CD4-positive, alpha-beta memory T cell (primary cell): ENCODE measurements at regions not wholly inside any gene's neighbourhood (a gene's known extent, or its start where the extent isn't known, plus 50 kb on each side); places are given as distances from the start of the nearest gene placed in this dataset.
A peak's percentile ranks its signal among the peaks of the same experiment; 100 is the strongest.

ENCODE experiments used
- CTCF ChIA-PET: fragments of 350-600 bp; sonication (Branson Sonifier 250); formaldehyde crosslinking; loops from one replicate; lab custom pipeline; 2021; ENCODE audit warnings: inconsistent platforms; ENCODE audit not compliant: partially characterized antibody; lab: Charles Lee
- POLR2A ChIA-PET: fragments of 350-600 bp; sonication (Branson Sonifier 250); formaldehyde crosslinking; loops from one replicate; lab custom pipeline; 2021; ENCODE audit not compliant: partially characterized antibody; lab: Charles Lee
- DNase-seq, 5 donors: peaks; one replicate each; pipeline versions ENCODE4 v3.0.0 to v3.0.0-alpha.2; 2020 to 2022; ENCODE audit warnings: mixed read lengths in 1 of 5
- H3K27ac ChIP-seq: one replicate; pipeline ENCODE4 v1.7.0; 2013; ENCODE audit warnings: low read depth, low read length
- H3K27me3 ChIP-seq: 2 replicates; pipeline ENCODE4 v1.7.0; 2013; ENCODE audit warnings: mild to moderate bottlenecking, low read length, moderate library complexity; ENCODE audit not compliant: insufficient read depth
- H3K36me3 ChIP-seq: 2 replicates; pipeline ENCODE4 v1.7.0; 2013; ENCODE audit warnings: mild to moderate bottlenecking, low read length, moderate library complexity; ENCODE audit not compliant: insufficient read depth
- H3K4me1 ChIP-seq: 2 replicates; pipeline ENCODE4 v1.7.0; 2013; ENCODE audit warnings: mild to moderate bottlenecking, low read length, moderate library complexity; ENCODE audit not compliant: insufficient read depth
- H3K4me3 ChIP-seq, 2 donors: one replicate each; pipeline ENCODE4 v1.7.0; 2013; ENCODE audit warnings: low read length in 2 of 2, mild to moderate bottlenecking in 1 of 2
- H3K9me3 ChIP-seq, 2 donors: one replicate each; pipeline ENCODE4 v1.7.0; 2013; ENCODE audit warnings: low read length in 2 of 2, control low read depth in 1 of 2; ENCODE audit not compliant: control insufficient read depth in 1 of 2
- H3K27ac Mint-ChIP-seq, 7 donors: one replicate each; pipeline ENCODE4 v1.8.0; 2020 to 2021; ENCODE audit warnings: mixed read lengths in 7 of 7, mild to moderate bottlenecking in 6 of 7, inconsistent platforms in 3 of 7, moderate library complexity in 3 of 7
- H3K27me3 Mint-ChIP-seq, 2 donors: one replicate each; pipeline ENCODE4 v1.8.0; 2020 to 2021; ENCODE audit warnings: mixed read lengths in 2 of 2
- H3K36me3 Mint-ChIP-seq, 2 donors: one replicate each; pipeline ENCODE4 v1.8.0; 2020 to 2021; ENCODE audit warnings: mixed read lengths in 2 of 2, inconsistent platforms in 1 of 2, mild to moderate bottlenecking in 1 of 2
- H3K4me1 Mint-ChIP-seq, 4 donors: one replicate each; pipeline ENCODE4 v1.8.0; 2020 to 2021; ENCODE audit warnings: mixed read lengths in 4 of 4, mild to moderate bottlenecking in 1 of 4
- H3K4me3 Mint-ChIP-seq, 8 donors: one replicate each; pipeline ENCODE4 v1.8.0; 2020 to 2021; ENCODE audit warnings: mixed read lengths in 8 of 8, mild to moderate bottlenecking in 7 of 8, moderate library complexity in 6 of 8, inconsistent platforms in 3 of 8
- H3K9me3 Mint-ChIP-seq, 8 donors: one replicate each; pipeline ENCODE4 v1.8.0; 2020 to 2021; ENCODE audit warnings: mixed read lengths in 8 of 8, mild to moderate bottlenecking in 5 of 8, inconsistent platforms in 3 of 8, moderate library complexity in 1 of 8
- intact Hi-C: fragments of 100-400 bp; cut with micrococcal nuclease; formaldehyde crosslinking; loops from one replicate; pipeline ENCODE4 v1.15.1; 2023

DNA sequence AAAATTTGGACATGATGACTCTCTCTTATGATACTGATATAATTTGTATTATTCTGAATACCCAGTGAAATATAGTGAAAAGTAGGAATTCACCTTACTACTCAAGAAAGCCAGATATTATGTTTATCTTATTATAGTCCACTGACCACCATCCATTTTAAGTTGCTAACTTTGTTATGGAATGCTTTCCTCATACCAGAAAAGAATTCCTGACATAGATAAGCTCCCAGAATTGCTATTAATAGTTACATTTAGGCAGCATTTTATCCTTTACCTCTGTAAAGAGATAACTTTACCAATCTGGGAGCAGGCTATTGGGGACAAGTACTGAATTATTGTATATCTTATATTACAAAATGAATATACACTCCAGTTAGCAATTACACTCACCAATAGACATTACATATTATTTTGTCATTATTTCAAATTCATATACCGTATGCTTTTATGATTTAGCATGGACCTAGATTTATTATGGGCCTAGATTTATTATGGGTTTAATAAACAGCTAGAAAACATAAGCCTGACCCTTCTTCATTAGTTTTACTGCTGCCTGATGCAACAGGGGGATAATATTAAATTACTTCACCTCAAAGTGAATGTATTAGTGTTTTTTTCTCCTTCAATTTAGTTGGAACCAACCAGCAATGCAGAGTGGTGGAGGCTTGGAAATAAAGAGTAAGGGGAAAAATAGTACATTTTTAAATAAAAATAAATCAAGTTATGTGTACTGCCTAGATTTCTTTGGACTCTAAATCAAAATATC, 1886.1 kb downstream of the PCDH9 start:
- H3K4me1 ChIP-seq, result no peaks in the 10 kb centered on the region
- no peak for DNase-seq
- intact Hi-C loops, result no loop called here
- H3K9me3 ChIP-seq, result no peaks in the 10 kb centered on the region
- no peak overlapping the region for H3K4me3 Mint-ChIP-seq
- no peak overlapping the region for H3K27ac Mint-ChIP-seq
- no peak overlapping the region for H3K4me3 ChIP-seq
- H3K27me3 Mint-ChIP-seq, result no peaks in the 10 kb centered on the region
- H3K27me3 ChIP-seq, result no peaks in the 10 kb centered on the region
- POLR2A ChIA-PET, result no interaction called here
- no peaks in the 10 kb centered on the region for H3K36me3 ChIP-seq
- H3K9me3 Mint-ChIP-seq, result peaks cover 0 to 6% (median 2%) of the 10 kb centered on the region in 8 donors
- CTCF ChIA-PET, result no interaction called here
- H3K4me1 Mint-ChIP-seq, result no peaks in the 10 kb centered on the region
- no peak overlapping the region for H3K27ac ChIP-seq
- no peaks in the 10 kb centered on the region for H3K36me3 Mint-ChIP-seq

DNA sequence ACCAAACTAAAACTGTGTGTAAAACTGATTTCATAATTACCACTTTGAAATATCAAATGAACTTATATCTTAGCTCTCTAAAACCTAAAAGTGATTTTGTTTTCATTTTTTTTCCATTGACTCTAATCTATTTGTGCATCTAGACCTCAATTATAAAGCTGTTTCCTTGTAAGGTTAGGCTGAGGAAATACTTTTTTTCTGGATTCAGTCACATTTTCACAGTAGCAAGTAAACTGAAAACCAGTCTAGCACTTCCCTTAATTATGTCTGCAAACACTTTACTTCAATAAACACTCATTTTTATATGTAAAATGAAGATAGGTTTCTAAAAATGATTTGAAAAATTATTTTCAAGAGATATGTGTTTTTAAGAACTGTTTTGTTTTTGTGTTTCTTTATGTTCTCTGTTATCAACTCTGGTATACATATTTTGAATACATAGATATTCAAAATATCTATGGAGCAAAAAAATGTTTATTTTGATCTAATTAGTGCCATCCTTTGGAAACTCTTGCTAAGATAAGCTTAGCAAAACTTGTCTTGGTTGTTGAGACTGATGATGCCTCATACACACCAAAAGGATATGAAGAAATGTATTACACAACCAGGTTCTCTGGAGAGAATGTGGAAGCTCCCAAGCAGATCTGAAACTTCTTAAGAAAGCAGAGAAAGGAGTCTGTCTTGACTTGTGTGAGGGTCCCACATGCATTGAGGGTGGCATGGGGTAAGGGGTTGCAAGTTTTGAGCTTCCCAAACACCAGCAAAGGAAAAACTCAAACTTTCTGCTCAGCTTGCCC, 1887.4 kb downstream of the PCDH9 start:
- Histone ChIP-seq H3K4me1 (no peaks in the 10 kb centered on the region), H3K4me3 (no peak overlapping the region), H3K9me3 (no peaks in the 10 kb centered on the region), H3K27ac (no peak overlapping the region), H3K36me3 (no peaks in the 10 kb centered on the region), H3K27me3 (no peaks in the 10 kb centered on the region)
- Mint-ChIP-seq H3K4me1 (no peaks in the 10 kb centered on the region), H3K9me3 (peaks cover 0 to 6% (median 3%) of the 10 kb centered on the region in 8 donors), H3K27ac (no peak overlapping the region), H3K36me3 (no peaks in the 10 kb centered on the region), H3K27me3 (no peaks in the 10 kb centered on the region), H3K4me3 (no peak overlapping the region)
- intact Hi-C loops, result no loop called here
- DNase-seq, result no peak
- POLR2A ChIA-PET, result no interaction called here
- CTCF ChIA-PET, result no interaction called here

DNA sequence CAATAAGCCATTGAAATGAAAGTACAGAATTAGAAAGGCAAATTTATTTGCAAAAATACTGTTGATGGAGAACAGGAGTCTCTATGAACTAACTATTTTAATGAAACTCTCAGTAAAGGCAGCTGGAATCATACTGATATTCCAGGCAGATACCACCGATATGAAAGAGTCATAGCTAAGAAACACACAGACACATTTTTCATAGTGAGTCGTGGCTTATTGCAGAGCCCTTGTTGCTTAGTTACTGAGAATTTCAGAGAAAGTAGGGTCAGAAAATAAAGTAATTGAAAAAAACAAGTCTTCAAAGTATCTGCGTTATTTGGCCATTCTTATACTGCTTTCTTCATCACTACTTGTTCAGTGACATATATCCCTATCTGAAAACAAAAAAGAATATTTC, 1890.9 kb downstream of the PCDH9 start:
- Histone ChIP-seq H3K4me1 (no peaks in the 10 kb centered on the region), H3K27me3 (no peaks in the 10 kb centered on the region), H3K9me3 (no peaks in the 10 kb centered on the region), H3K36me3 (no peaks in the 10 kb centered on the region), H3K27ac (no peak overlapping the region), H3K4me3 (no peak overlapping the region)
- CTCF ChIA-PET, result no interaction called here
- Mint-ChIP-seq H3K36me3 (no peaks in the 10 kb centered on the region), H3K4me1 (no peaks in the 10 kb centered on the region), H3K27ac (no peak overlapping the region), H3K9me3 (peaks cover 0 to 9% (median 5%) of the 10 kb centered on the region in 8 donors), H3K27me3 (no peaks in the 10 kb centered on the region), H3K4me3 (no peak overlapping the region)
- intact Hi-C loops, result no loop called here
- no peak for DNase-seq
- POLR2A ChIA-PET, result no interaction called here

DNA sequence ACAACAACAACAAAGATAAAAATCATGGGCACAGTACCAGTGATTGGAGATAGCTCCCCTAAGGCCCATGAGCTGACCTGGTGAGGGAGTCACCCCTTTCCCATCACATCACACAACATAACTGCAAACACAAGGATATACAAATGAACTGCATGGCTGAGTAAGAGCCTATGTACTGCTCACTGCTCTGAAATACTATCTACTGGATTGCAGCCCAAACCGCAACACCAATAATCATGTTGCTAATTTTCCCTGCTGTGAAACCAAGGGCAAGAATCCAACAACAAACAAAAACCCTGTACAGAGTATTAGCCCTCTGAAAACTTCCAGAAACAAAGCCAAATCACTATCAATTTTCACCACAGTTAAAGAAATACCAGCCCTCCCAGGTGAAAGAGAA, 1893.2 kb downstream of the PCDH9 start:
- Histone ChIP-seq H3K27me3 (no peaks in the 10 kb centered on the region), H3K27ac (no peak overlapping the region), H3K4me3 (no peak overlapping the region), H3K4me1 (no peaks in the 10 kb centered on the region), H3K36me3 (no peaks in the 10 kb centered on the region), H3K9me3 (no peaks in the 10 kb centered on the region)
- Mint-ChIP-seq H3K4me1 (no peaks in the 10 kb centered on the region), H3K27me3 (no peaks in the 10 kb centered on the region), H3K4me3 (no peak overlapping the region), H3K9me3 (peaks cover 0 to 11% (median 4%) of the 10 kb centered on the region in 8 donors), H3K27ac (no peak overlapping the region), H3K36me3 (no peaks in the 10 kb centered on the region)
- CTCF ChIA-PET, result no interaction called here
- intact Hi-C loops, result no loop called here
- POLR2A ChIA-PET, result no interaction called here
- DNase-seq, result no peak

DNA sequence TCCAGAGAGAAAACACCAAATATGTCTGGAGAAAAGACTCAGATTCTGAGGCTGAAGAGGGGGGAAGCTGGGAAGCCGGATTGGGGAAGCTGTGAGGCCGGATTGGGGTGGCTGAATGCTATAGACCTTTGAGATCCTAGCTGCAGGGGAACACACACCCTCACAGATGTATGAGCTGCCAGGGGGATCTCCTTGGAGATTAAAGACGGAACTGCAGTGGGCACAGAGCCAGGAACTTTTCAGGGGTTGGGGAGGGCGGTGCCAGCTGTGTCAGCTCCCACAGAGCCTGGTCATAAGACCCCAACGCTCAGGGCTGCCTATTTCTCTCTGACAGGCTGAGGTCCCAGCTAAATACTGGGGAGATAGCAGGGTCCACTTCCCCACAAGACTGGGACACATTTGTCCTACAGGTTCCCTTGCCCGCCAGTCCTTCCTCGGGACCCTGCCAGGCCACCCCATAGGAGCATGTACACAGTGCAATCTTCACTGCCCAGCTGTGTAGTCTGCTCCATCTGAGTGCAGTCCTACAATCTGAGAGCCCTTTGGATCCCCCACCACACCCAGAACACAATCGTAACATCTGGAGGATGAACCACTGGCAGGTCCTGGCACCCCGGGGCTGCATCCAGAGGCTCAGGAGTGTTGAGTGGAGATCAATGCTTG, 1893.9 kb downstream of the PCDH9 start:
- H3K9me3 ChIP-seq, result no peaks in the 10 kb centered on the region
- no peak for DNase-seq
- H3K4me3 ChIP-seq, result no peak overlapping the region
- no peaks in the 10 kb centered on the region for H3K4me1 ChIP-seq
- Mint-ChIP-seq H3K36me3 (no peaks in the 10 kb centered on the region), H3K27ac (no peak overlapping the region), H3K27me3 (no peaks in the 10 kb centered on the region), H3K4me1 (no peaks in the 10 kb centered on the region), H3K9me3 (peaks cover 0 to 12% (median 4%) of the 10 kb centered on the region in 8 donors), H3K4me3 (no peak overlapping the region)
- no peak overlapping the region for H3K27ac ChIP-seq
- intact Hi-C loops, result no loop called here
- POLR2A ChIA-PET, result no interaction called here
- CTCF ChIA-PET, result no interaction called here
- H3K36me3 ChIP-seq, result no peaks in the 10 kb centered on the region
- H3K27me3 ChIP-seq, result no peaks in the 10 kb centered on the region

DNA sequence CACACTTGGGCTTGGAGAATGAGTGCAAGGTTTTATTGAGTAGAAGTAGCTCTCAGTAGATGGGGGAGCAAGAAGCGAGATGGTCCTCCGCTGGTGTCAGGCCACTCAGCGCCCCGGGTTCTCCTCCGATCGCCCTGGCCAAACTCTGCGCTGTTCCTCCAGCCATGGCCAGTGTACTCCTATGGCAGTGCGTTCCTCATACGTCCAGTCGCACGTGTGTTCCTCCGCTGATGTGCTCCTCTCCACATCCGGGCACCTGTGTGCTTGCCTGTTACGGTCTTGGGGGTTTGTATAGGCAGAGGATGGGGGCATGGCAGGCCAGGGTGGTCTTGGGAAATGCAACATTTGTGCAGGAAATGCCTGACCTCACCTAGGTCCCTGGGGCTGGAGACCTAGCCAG, 1899.4 kb downstream of the PCDH9 start:
- Histone ChIP-seq H3K27ac (no peak overlapping the region), H3K27me3 (no peaks in the 10 kb centered on the region), H3K9me3 (no peaks in the 10 kb centered on the region), H3K4me1 (no peaks in the 10 kb centered on the region), H3K4me3 (no peak overlapping the region), H3K36me3 (no peaks in the 10 kb centered on the region)
- no peak for DNase-seq
- POLR2A ChIA-PET, result no interaction called here
- Mint-ChIP-seq H3K27ac (peak overlapping the region in 1 of 7 donors; percentile 70), H3K9me3 (peaks cover 0 to 12% (median 4%) of the 10 kb centered on the region in 8 donors), H3K4me3 (no peak overlapping the region), H3K36me3 (no peaks in the 10 kb centered on the region), H3K27me3 (no peaks in the 10 kb centered on the region), H3K4me1 (no peaks in the 10 kb centered on the region)
- CTCF ChIA-PET, result no interaction called here
- intact Hi-C loops, result no loop called here

DNA sequence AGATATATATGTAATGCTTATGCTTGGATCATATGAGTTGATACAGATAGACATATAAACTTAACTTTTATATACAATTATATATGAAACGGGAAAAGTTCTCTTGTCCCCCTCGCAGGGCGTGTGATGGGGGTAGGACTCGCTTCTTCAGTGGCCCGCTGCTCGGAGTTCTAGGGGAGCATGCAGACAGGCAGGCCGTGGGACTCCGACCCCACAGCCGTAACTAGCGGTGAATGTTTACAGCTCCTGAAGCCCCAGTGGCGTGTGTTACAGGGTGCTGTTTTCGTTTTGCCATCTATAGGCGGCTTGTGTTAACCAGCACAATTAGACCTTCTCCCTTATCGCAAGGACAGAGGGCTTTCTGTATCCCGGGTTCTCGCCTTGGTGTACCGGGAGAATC, 1899.8 kb downstream of the PCDH9 start:
- POLR2A ChIA-PET, result no interaction called here
- H3K36me3 ChIP-seq, result no peaks in the 10 kb centered on the region
- H3K4me1 ChIP-seq, result no peaks in the 10 kb centered on the region
- H3K27ac Mint-ChIP-seq, result no peak overlapping the region
- H3K36me3 Mint-ChIP-seq, result no peaks in the 10 kb centered on the region
- H3K9me3 ChIP-seq, result no peaks in the 10 kb centered on the region
- intact Hi-C loops, result no loop called here
- H3K9me3 Mint-ChIP-seq, result peaks cover 0 to 12% (median 4%) of the 10 kb centered on the region in 8 donors
- H3K4me3 ChIP-seq, result no peak overlapping the region
- H3K4me3 Mint-ChIP-seq, result no peak overlapping the region
- H3K27me3 Mint-ChIP-seq, result no peaks in the 10 kb centered on the region
- H3K27ac ChIP-seq, result no peak overlapping the region
- H3K27me3 ChIP-seq, result no peaks in the 10 kb centered on the region
- CTCF ChIA-PET, result no interaction called here
- no peak for DNase-seq
- no peaks in the 10 kb centered on the region for H3K4me1 Mint-ChIP-seq
